Gastrocnemius medialis (tissue), 4 donors: ENCODE measurements at regions not wholly inside any gene's neighbourhood (a gene's known extent, or its start where the extent isn't known, plus 50 kb on each side); places are given as distances from the start of the nearest gene placed in this dataset.

ENCODE experiments used
- CTCF ChIP-seq, 5 experiments: fragments of 450-650 bp in 3 of 5; fragments of 200-600 bp in 2 of 5; sonication (generic) in 2 of 5; IDR thresholded peaks in 4 of 5; conservative IDR thresholded peaks in 1 of 5; 1 replicate in 4 of 5; 2 replicates in 1 of 5; pipeline ENCODE4 v1.5.1; 2016 to 2019; ENCODE audit warnings: antibody characterized with exemption in 5 of 5, mild to moderate bottlenecking in 3 of 5, moderate library complexity in 3 of 5
- POLR2A ChIP-seq, 2 donors: fragments of 450-650 bp; IDR thresholded peaks; one replicate each; pipeline ENCODE4 v1.6.1; 2017; ENCODE audit warnings: antibody characterized with exemption in 2 of 2, mild to moderate bottlenecking in 2 of 2, moderate library complexity in 2 of 2

- TF ChIP-seq POLR2A (IDR thresholded peaks at IDR 0.05) (no peak), CTCF (IDR thresholded peaks at IDR 0.05 in 4 of 5, conservative IDR thresholded peaks at IDR 0.05 in 1 of 5) (no peak)
Measured at GRCh38 chr1:60865166-60865565, 217.2 kb upstream of the NFIA start.
